GM21423 (cell line): ENCODE measurements at regions not wholly inside any gene's neighbourhood (a gene's known extent, or its start where the extent isn't known, plus 50 kb on each side); places are given as distances from the start of the nearest gene placed in this dataset.
"Not testable (repeated sequence)": the region's sequence is repeated elsewhere in the genome, so short reads cannot be mapped to it uniquely, and the experiment has no call there.

Experiments
- ATAC-seq: cut with Tn5 transposase; IDR thresholded peaks from one replicate; pipeline ENCODE4 v1.9.1; 2021; ENCODE audit warnings: mild to moderate bottlenecking, moderate library complexity; ENCODE audit not compliant: unreplicated experiment

GRCh38 chr1:221978631-221979334 is 236.9 kb upstream of the DUSP10 start:
- not testable (repeated sequence) for ATAC-seq

GRCh38 chr1:221973787-221974186 is 231.9 kb upstream of the DUSP10 start:
- not testable (repeated sequence) for ATAC-seq

- ATAC-seq: no peak
Observed at GRCh38 chr1:221972276-221973235, 230.7 kb upstream of the DUSP10 start.

- ATAC-seq: not testable (repeated sequence)
Observed at GRCh38 chr1:221971035-221971434, 229.1 kb upstream of the DUSP10 start.

GRCh38 chr1:221969298-221969858 is 227.5 kb upstream of the DUSP10 start:
- not testable (repeated sequence) for ATAC-seq

GRCh38 chr1:221967538-221967937 is 225.6 kb upstream of the DUSP10 start:
- ATAC-seq: not testable (repeated sequence)

- ATAC-seq: not testable (repeated sequence)
Observed at GRCh38 chr1:221966888-221967287, 225.0 kb upstream of the DUSP10 start.

GRCh38 chr1:221965891-221966290 is 224.0 kb upstream of the DUSP10 start:
- ATAC-seq: not testable (repeated sequence)

- no peak for ATAC-seq
Observed at GRCh38 chr1:221965252-221965651, 223.4 kb upstream of the DUSP10 start.

- ATAC-seq: no peak
Observed at GRCh38 chr1:221963742-221964141, 221.9 kb upstream of the DUSP10 start.

- no peak for ATAC-seq
Observed at GRCh38 chr1:221962385-221962784, 220.5 kb upstream of the DUSP10 start.

GRCh38 chr1:221961532-221962292 is 219.8 kb upstream of the DUSP10 start:
- ATAC-seq: peak; percentile 96

- not testable (repeated sequence) for ATAC-seq
Observed at GRCh38 chr1:221958161-221958562, 216.3 kb upstream of the DUSP10 start.

GRCh38 chr1:221957350-221957749 is 215.5 kb upstream of the DUSP10 start:
- not testable (repeated sequence) for ATAC-seq

GRCh38 chr1:221949996-221950395 is 208.1 kb upstream of the DUSP10 start:
- ATAC-seq: no peak

- ATAC-seq: no peak
Observed at GRCh38 chr1:221948459-221948858, 206.6 kb upstream of the DUSP10 start.

GRCh38 chr1:221947731-221948130 is 205.8 kb upstream of the DUSP10 start:
- ATAC-seq: no peak

- no peak for ATAC-seq
Observed at GRCh38 chr1:221946768-221947167, 204.9 kb upstream of the DUSP10 start.

GRCh38 chr1:221945669-221946068 is 203.8 kb upstream of the DUSP10 start:
- no peak for ATAC-seq

GRCh38 chr1:221944247-221944870 is 202.5 kb upstream of the DUSP10 start:
- no peak for ATAC-seq
